HAP-1 (cell line): ENCODE measurements at regions not wholly inside any gene's neighbourhood (a gene's known extent, or its start where the extent isn't known, plus 50 kb on each side); places are given as distances from the start of the nearest gene placed in this dataset.

Experiments
- DNase-seq, 2 experiments: peaks; one replicate each; pipeline ENCODE4 v3.0.0-alpha.2; 2016 to 2020; ENCODE audit warnings: low spot score in 2 of 2
- H3K27me3 ChIP-seq: fragments of 250-450 bp; sonication (Bioruptor Pico); 2 replicates; pipeline ENCODE4 v1.5.1; 2020; ENCODE audit warnings: low read depth, mild to moderate bottlenecking, moderate library complexity
- H3K36me3 ChIP-seq: fragments of 250-450 bp; sonication (Bioruptor Pico); replicated peaks from 2 replicates; pipeline ENCODE4 v1.5.1; 2020; ENCODE audit warnings: mild to moderate bottlenecking
- H3K4me1 ChIP-seq: fragments of 250-450 bp; sonication (Bioruptor Pico); 2 replicates; pipeline ENCODE4 v1.5.1; 2020; ENCODE audit warnings: mild to moderate bottlenecking
- H3K4me3 ChIP-seq: fragments of 250-450 bp; sonication (Bioruptor Pico); 2 replicates; pipeline ENCODE4 v1.5.1; 2020; ENCODE audit warnings: mild to moderate bottlenecking, moderate library complexity
- H3K9me3 ChIP-seq: fragments of 250-450 bp; sonication (Bioruptor Pico); 2 replicates; pipeline ENCODE4 v1.5.1; 2020; ENCODE audit warnings: mild to moderate bottlenecking, moderate library complexity
- in situ Hi-C: fragments of 300-500 bp; cut with MboI; formaldehyde crosslinking; loops from 3 replicates; pipeline ENCODE4 v1.14.3; 2020; ENCODE audit warnings: low sequenced_read_pairs, inconsistent platforms, mixed read lengths

DNA sequence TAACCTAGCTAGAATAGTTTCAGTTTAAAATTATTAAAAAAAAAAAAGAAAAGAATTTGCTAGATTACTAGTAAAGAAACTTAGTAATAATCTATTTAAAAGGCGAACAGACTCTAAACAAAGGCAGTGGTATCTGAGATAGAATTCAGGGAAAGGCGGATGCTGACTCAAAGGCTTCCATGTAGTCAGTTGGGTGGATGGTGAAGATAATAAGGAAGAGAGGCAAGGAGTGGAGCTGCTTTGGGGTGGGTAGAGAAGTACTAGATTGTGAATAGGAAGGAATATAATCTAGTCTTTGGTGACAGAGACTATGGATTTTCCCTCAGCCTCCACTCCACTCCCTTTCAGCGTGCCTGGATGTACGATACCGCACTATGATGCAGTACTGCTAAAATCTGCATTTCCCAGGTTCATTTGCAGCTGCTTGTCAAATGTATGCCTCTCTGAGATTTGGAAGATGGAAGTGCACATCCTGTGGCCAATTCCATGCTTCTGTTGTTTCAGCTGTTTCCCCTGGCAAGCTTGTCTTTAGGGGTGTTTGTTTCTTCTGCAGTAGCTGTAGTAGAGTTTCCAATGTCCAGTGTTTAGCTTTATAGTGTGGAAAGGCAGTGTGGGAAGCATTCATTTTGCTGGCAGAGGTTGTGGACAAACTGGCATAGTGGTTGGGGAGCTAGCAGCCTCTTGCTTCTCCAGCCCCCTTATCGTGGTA is 184.6 kb upstream of the NRIP1 start:
- in situ Hi-C loops, result no loop called here
- H3K4me1 ChIP-seq, result no peaks in the 10 kb centered on the region
- DNase-seq, result no peak

DNA sequence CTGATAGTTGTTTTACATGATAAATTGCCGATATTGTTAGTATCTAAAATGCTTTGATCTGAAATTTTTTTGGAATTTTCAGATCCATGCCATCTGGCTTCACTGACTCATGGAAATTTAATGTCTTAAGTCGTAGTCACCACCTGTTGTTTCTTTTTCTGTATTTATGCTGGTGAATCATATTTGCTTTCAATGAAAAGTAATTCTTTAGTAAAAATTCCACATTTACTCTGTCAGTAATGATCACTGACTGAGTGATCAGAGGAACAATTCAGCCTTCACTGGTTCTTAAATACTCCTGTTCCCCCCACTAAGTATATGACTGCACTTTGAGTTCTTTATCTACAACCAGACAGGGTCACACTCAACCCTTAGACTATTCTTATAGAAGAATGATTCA is 185.6 kb upstream of the NRIP1 start:
- H3K27me3 ChIP-seq, result no peaks in the 10 kb centered on the region
- no peaks in the 10 kb centered on the region; the same call in 1 of the 2 replicates for H3K9me3 ChIP-seq
- no peaks in the 10 kb centered on the region for H3K4me1 ChIP-seq
- no peaks in the 10 kb centered on the region for H3K36me3 ChIP-seq
- no peak for DNase-seq
- H3K4me3 ChIP-seq, result no peak overlapping the region
- in situ Hi-C loops, result no loop called here

More for the DNA sequence above, 184.6 kb upstream of the NRIP1 start:
- Histone ChIP-seq H3K36me3 (no peaks in the 10 kb centered on the region), H3K27me3 (no peaks in the 10 kb centered on the region), H3K4me3 (no peak overlapping the region), H3K9me3 (no peaks in the 10 kb centered on the region; the same call in 1 of the 2 replicates)

DNA sequence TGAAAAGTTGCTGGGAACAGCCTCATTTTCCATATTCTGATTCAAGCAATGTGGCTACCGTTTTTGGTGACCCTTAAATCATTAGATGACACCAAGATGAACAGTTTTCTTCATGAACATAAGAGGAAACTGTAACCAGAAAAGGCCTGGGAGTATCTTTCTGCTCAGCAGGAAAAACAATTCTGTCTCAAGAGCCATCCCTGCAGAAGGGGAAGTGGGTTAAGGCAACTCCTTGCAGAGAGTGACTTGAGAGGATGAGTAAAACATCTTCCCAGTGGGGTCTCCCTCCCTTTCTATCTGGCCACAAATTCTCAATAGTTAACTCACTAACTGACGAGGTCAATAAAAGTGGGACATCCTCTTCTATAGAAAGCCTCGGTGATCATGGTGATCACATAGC is 187.6 kb upstream of the NRIP1 start:
- Histone ChIP-seq H3K4me1 (no peaks in the 10 kb centered on the region), H3K4me3 (no peak overlapping the region), H3K9me3 (no peaks in the 10 kb centered on the region; the same call in 1 of the 2 replicates), H3K36me3 (no peaks in the 10 kb centered on the region), H3K27me3 (no peaks in the 10 kb centered on the region)
- no peak for DNase-seq
- in situ Hi-C loops, result no loop called here

DNA sequence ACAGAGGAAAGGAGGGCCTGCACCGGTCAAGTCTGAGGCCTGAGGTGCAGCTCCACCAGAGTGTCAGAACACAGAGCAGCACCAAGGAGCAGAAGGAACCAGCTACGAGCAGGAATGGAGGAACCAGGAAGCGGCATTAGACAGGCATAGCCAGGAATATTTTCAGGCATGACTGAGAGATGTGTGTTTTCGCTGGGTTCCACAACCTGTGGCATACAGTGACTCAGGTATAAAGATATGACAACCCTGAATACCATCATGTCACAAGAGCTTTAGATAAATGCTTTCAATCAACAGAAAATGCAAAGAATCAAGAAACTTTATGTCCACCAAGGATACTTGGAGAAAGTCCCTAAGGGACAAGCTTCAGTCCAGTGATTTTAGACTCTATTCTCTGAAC is 189.3 kb upstream of the NRIP1 start:
- Histone ChIP-seq H3K27me3 (no peaks in the 10 kb centered on the region), H3K4me1 (no peaks in the 10 kb centered on the region), H3K36me3 (no peaks in the 10 kb centered on the region), H3K9me3 (no peaks in the 10 kb centered on the region; the same call in 1 of the 2 replicates), H3K4me3 (no peak overlapping the region)
- no peak for DNase-seq
- in situ Hi-C loops, result no loop called here

DNA sequence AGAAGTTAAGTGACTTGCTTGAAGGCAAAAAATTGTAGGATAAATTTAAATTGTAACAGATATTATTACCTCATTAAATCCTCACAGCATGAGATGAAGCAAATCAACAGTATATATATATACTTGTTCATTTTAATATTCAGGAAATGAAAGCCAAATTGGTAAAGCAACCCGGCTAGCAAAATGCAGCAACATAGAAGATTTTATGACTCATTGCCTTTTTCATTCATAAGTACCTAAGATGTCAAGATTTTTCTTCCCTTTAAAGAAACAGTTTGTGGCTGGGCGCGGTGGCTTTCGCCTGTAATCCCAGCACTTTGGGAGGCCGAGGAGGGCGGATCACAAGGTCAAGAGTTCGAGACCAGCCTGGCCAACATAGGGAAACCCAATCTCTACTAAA is 190.5 kb upstream of the NRIP1 start:
- no peaks in the 10 kb centered on the region; the same call in 1 of the 2 replicates for H3K9me3 ChIP-seq
- no peaks in the 10 kb centered on the region for H3K4me1 ChIP-seq
- DNase-seq, result no peak
- H3K4me3 ChIP-seq, result no peak overlapping the region
- H3K27me3 ChIP-seq, result no peaks in the 10 kb centered on the region
- in situ Hi-C loops, result no loop called here
- no peaks in the 10 kb centered on the region for H3K36me3 ChIP-seq

DNA sequence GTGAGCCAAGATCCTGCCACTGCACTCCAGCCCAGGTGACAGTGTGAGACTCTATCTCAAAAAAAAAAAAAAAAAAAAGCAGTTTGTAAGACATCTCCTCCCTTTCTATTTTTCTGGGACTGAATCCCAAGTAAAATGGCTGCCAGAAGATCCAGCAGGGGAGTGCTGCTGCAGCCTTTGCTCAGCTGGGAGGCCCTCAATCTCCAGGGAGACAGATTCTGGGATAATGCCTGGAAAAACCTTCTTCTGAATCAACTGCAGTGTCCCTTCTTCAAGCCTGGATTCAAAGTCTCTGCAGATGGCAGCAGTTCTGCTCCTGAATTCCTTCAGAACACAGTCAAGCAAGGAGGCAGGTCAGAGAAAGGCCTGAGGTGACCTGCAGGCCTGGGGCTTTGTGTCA is 191.0 kb upstream of the NRIP1 start:
- no peaks in the 10 kb centered on the region; the same call in 1 of the 2 replicates for H3K9me3 ChIP-seq
- no peaks in the 10 kb centered on the region for H3K36me3 ChIP-seq
- in situ Hi-C loops, result no loop called here
- no peak overlapping the region for H3K4me3 ChIP-seq
- H3K27me3 ChIP-seq, result no peaks in the 10 kb centered on the region
- H3K4me1 ChIP-seq, result no peaks in the 10 kb centered on the region
- no peak for DNase-seq

DNA sequence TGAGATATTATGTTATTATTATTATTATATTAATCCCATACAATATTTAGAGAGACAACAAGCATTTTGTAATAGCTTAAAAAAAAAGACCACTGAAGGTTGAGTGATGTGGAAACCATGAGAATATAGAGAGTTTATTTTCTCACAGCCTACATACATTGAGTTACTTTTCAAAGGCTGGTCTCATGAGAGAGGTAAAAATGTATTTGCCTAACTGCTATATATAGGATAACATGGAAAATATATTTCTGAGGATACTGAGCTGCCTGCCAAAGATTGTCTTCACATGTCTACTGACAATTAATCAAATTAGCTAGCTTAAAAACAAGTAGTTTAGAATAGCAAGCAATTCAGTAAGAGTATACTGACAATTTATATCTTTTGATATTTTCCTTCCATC is 192.2 kb upstream of the NRIP1 start:
- no peak overlapping the region for H3K4me3 ChIP-seq
- no peak for DNase-seq
- in situ Hi-C loops, result no loop called here

DNA sequence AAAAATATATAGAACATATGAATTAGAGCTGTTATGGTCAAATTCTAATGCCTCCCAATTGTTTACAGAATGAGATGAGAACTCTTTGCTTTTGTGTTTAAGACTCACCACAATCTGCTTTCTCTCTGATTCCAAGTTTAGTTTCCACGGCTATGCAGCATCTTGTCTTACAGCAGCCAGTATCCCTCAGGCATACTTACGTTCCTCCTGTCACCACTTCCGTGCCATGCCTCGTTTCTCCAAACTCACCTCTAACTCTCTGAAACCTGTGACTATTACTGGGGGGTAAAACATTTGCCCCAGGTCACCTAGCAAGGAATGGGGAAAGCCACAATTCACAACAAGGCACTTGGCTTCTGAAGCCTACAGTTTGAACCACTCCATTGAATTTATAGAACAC is 192.8 kb upstream of the NRIP1 start:
- H3K4me1 ChIP-seq, result no peaks in the 10 kb centered on the region
- no peaks in the 10 kb centered on the region for H3K36me3 ChIP-seq
- H3K4me3 ChIP-seq, result no peak overlapping the region
- no peaks in the 10 kb centered on the region for H3K27me3 ChIP-seq
- in situ Hi-C loops, result no loop called here
- no peak for DNase-seq
- no peaks in the 10 kb centered on the region for H3K9me3 ChIP-seq

More for the DNA sequence above, 192.2 kb upstream of the NRIP1 start:
- H3K36me3 ChIP-seq, result no peaks in the 10 kb centered on the region
- no peaks in the 10 kb centered on the region for H3K9me3 ChIP-seq
- no peaks in the 10 kb centered on the region for H3K27me3 ChIP-seq
- H3K4me1 ChIP-seq, result no peaks in the 10 kb centered on the region

DNA sequence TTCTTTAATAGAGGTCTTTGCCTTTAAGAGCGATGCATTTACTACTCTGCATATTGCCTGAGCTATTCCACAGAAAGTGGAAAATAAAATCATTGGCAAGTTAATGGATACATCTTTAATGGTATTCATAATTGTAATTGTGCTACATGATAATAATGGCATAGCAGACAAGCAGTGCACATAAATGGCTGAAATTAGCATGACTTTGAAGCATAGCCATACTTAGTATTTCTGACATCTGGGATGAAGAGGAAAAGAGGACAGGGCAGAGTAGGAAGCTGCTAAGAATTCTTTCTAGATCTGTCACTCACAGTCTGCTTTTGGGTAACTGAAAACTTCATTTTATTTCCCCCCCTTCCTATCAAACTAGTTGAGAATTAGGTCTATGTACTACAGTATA is 195.0 kb upstream of the NRIP1 start:
- in situ Hi-C loops, result no loop called here
- H3K4me1 ChIP-seq, result no peaks in the 10 kb centered on the region

DNA sequence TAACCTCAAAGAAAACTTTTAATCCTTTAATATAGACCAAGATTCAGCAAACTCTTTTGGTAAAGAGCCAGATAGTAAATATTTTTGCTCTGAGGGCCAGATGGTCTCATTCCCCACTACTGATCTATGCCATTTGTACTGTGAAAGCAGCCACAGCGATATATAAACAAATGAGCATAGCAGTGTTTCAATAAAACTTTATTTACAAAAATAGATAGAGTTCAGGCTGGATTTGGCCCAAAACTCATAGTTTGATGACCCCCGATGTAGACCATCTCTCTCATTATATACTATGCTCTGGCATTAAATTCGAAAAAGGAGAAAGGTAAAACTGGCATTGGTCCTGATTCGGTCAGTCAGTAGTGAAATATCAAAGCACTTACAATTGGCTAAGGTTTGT is 195.8 kb upstream of the NRIP1 start:
- H3K36me3 ChIP-seq, result no peaks in the 10 kb centered on the region
- DNase-seq, result no peak

More for the DNA sequence above, 195.0 kb upstream of the NRIP1 start:
- no peak overlapping the region for H3K4me3 ChIP-seq
- no peaks in the 10 kb centered on the region for H3K9me3 ChIP-seq
- no peak for DNase-seq
- no peaks in the 10 kb centered on the region for H3K36me3 ChIP-seq
- no peaks in the 10 kb centered on the region for H3K27me3 ChIP-seq

DNA sequence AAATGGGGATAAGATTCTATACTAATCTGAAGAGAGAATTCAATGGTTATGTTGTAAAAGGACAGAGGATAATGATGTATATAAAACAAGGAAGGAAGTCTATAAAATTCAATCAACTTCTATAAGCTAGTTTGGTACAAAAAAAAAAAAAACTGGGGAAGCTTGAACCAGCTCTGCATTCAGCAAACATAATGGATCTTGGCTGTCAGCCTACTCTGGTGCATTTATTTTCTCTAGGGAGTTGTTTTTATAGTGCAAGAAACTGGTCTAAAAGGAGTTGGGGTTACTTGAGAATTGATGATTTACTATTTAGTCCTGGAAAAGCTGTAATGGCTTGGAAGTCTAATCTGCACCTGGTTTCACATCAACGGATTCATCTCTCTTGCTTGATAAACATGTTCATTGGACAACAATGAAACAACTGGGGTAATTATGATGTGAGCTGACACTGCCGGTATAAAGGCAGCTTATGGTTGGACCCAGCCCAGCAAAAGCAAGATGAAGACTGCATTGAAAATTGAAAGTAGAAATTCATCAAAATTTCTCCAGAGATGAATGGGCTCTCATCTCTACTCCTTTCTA is 199.4 kb upstream of the NRIP1 start:
- in situ Hi-C loops, result no loop called here
- no peaks in the 10 kb centered on the region for H3K9me3 ChIP-seq
- H3K36me3 ChIP-seq, result no peaks in the 10 kb centered on the region
- H3K4me3 ChIP-seq, result no peak overlapping the region
- H3K4me1 ChIP-seq, result no peaks in the 10 kb centered on the region
- DNase-seq, result no peak
- no peaks in the 10 kb centered on the region for H3K27me3 ChIP-seq

More for the DNA sequence above, 195.8 kb upstream of the NRIP1 start:
- no peaks in the 10 kb centered on the region for H3K9me3 ChIP-seq
- H3K27me3 ChIP-seq, result no peaks in the 10 kb centered on the region
- H3K4me3 ChIP-seq, result no peak overlapping the region
- in situ Hi-C loops, result no loop called here
- no peaks in the 10 kb centered on the region for H3K4me1 ChIP-seq

DNA sequence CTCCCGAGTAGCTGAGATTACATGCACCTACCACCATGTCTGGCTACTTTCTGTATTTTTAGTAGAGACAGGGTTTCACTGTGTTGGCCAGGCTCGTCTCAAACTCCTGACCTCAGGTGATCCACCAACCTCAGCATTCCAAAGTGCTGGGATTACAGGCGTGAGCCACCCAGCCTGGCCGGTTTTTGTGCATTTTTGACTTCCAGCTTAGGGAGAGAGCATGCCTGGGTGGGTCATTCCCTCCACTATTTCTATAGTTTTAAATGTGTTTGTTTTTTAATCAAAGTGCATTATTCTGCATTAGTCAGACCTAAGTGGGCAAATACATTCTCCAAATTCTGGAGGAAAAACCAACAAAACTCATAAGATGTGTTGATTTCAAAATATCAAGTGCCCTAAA is 207.4 kb upstream of the NRIP1 start:
- no peaks in the 10 kb centered on the region for H3K27me3 ChIP-seq
- no peaks in the 10 kb centered on the region for H3K36me3 ChIP-seq
- H3K4me1 ChIP-seq, result no peaks in the 10 kb centered on the region
- H3K9me3 ChIP-seq, result no peaks in the 10 kb centered on the region
- H3K4me3 ChIP-seq, result no peak overlapping the region
- in situ Hi-C loops, result no loop called here
- DNase-seq, result no peak

DNA sequence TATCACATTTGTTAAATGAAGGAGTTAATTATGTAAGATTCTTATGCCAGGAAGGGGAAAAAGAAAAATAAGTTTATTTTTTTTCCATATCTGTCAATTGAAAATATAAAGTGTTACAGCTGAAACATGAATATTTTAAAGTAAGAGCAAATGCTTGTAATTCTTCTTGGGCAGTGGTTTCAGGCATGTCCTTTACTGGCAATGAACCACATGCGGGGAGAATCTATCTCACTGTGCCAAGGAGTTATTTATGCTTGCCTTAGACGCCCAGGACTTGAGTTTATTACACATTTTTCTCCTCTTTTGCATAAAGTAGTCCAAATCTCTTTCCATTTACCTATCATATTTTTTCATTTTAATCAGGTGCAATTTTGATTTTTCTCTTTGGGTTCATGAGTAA is 207.8 kb upstream of the NRIP1 start:
- no peaks in the 10 kb centered on the region for H3K27me3 ChIP-seq
- no peaks in the 10 kb centered on the region for H3K36me3 ChIP-seq
- no peak for DNase-seq
- no peaks in the 10 kb centered on the region for H3K4me1 ChIP-seq
- in situ Hi-C loops, result no loop called here
- H3K9me3 ChIP-seq, result no peaks in the 10 kb centered on the region
- H3K4me3 ChIP-seq, result no peak overlapping the region

DNA sequence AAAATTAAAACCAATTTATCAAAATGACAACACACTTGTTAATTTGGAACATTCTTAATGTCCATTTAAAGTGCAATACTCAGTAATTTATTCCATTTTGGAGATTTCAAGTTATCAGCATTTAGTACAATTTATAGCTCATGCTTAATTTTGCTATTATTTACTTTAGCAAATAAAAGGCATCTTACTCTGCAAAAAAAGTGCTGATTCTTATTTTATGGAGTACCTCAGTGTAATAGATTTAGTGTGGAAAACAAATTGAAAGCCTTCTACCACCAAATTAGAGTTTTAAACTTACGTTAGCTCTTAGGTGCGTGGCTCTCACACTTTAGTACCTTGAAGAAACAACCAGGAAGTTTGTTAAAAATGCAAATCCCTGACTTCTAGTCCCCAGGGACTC is 208.4 kb upstream of the NRIP1 start:
- H3K27me3 ChIP-seq, result no peaks in the 10 kb centered on the region
- H3K9me3 ChIP-seq, result no peaks in the 10 kb centered on the region
- in situ Hi-C loops, result no loop called here
- no peaks in the 10 kb centered on the region for H3K4me1 ChIP-seq
- no peak for DNase-seq
- no peaks in the 10 kb centered on the region for H3K36me3 ChIP-seq
- no peak overlapping the region for H3K4me3 ChIP-seq
